ENCODE measurements at regions not wholly inside any gene's neighbourhood (a gene's known extent, or its start where the extent isn't known, plus 50 kb on each side); places are given as distances from the start of the nearest gene placed in this dataset.

GRCh38 chr4:124092101-124092500 is 620.4 kb downstream of the ANKRD50 start:
- DNase-seq, result no peak
- Histone ChIP-seq H3K4me3 (ENCODE audit: low read depth, low read length) (no peak overlapping the region), H3K27ac (no peak overlapping the region), H3K27me3 (replicated peaks) (no peaks in the 10 kb centered on the region), H3K36me3 (replicated peaks) (no peaks in the 10 kb centered on the region)
- TF ChIP-seq CTCF (IDR thresholded peaks at IDR 0.05; ENCODE audit: low read depth, low read length, missing control alignments), result no peak
- in situ Hi-C loops (cut with HindIII; ENCODE audit: low pct_ligation_motif_present, low sequenced_read_pairs), result no loop called here

- Histone ChIP-seq H3K4me3 (ENCODE audit: low read depth, low read length) (no peak overlapping the region), H3K27ac (no peak overlapping the region), H3K36me3 (replicated peaks) (no peaks in the 10 kb centered on the region), H3K27me3 (replicated peaks) (no peaks in the 10 kb centered on the region)
- in situ Hi-C loops (cut with HindIII; ENCODE audit: low pct_ligation_motif_present, low sequenced_read_pairs), result no loop called here
- TF ChIP-seq CTCF (IDR thresholded peaks at IDR 0.05; ENCODE audit: low read depth, low read length, missing control alignments), result no peak
- no peak for DNase-seq
Measured at GRCh38 chr4:124092541-124092984, 620.0 kb downstream of the ANKRD50 start.

GRCh38 chr4:124095621-124096020 is 616.9 kb downstream of the ANKRD50 start:
- no peak for DNase-seq
- in situ Hi-C loops (cut with HindIII; ENCODE audit: low pct_ligation_motif_present, low sequenced_read_pairs), result no loop called here
- H3K36me3 ChIP-seq (replicated peaks), result no peaks in the 10 kb centered on the region
- TF ChIP-seq CTCF (IDR thresholded peaks at IDR 0.05; ENCODE audit: low read depth, low read length, missing control alignments), result no peak
- no peak overlapping the region for H3K27ac ChIP-seq
- no peak overlapping the region for H3K4me3 ChIP-seq (ENCODE audit: low read depth, low read length)
- no peaks in the 10 kb centered on the region for H3K27me3 ChIP-seq (replicated peaks)

- Histone ChIP-seq H3K27ac (no peak overlapping the region), H3K4me3 (ENCODE audit: low read depth, low read length) (no peak overlapping the region), H3K36me3 (replicated peaks) (no peaks in the 10 kb centered on the region), H3K27me3 (replicated peaks) (no peaks in the 10 kb centered on the region)
- DNase-seq, result no peak
- in situ Hi-C loops (cut with HindIII; ENCODE audit: low pct_ligation_motif_present, low sequenced_read_pairs), result no loop called here
- TF ChIP-seq CTCF (IDR thresholded peaks at IDR 0.05; ENCODE audit: low read depth, low read length, missing control alignments), result no peak
Measured at GRCh38 chr4:124096290-124096689, 616.2 kb downstream of the ANKRD50 start.

- no peaks in the 10 kb centered on the region for H3K36me3 ChIP-seq (replicated peaks)
- in situ Hi-C loops (cut with HindIII; ENCODE audit: low pct_ligation_motif_present, low sequenced_read_pairs), result no loop called here
Measured at GRCh38 chr4:124097447-124097846, 615.1 kb downstream of the ANKRD50 start.

More at GRCh38 chr4:124097447-124097846, 615.1 kb downstream of the ANKRD50 start:
- Histone ChIP-seq H3K27ac (no peak overlapping the region), H3K4me3 (ENCODE audit: low read depth, low read length) (no peak overlapping the region), H3K27me3 (replicated peaks) (no peaks in the 10 kb centered on the region)
- no peak for DNase-seq
- TF ChIP-seq CTCF (IDR thresholded peaks at IDR 0.05; ENCODE audit: low read depth, low read length, missing control alignments), result no peak

All from brain microvascular endothelial cell (primary cell).